C4-2B (cell line): ENCODE measurements at regions not wholly inside any gene's neighbourhood (a gene's known extent, or its start where the extent isn't known, plus 50 kb on each side); places are given as distances from the start of the nearest gene placed in this dataset.

Experiments
- ZFX ChIP-seq: fragments of 450-650 bp; IDR thresholded peaks from 2 replicates; pipeline ENCODE4 v1.6.1; 2017
- TF ChIP-seq, protein P1 (sequence below): fragments of 450-650 bp; conservative IDR thresholded peaks from 2 replicates; pipeline ENCODE4 v1.5.1; 2017; ENCODE audit warnings: mild to moderate bottlenecking

DNA sequence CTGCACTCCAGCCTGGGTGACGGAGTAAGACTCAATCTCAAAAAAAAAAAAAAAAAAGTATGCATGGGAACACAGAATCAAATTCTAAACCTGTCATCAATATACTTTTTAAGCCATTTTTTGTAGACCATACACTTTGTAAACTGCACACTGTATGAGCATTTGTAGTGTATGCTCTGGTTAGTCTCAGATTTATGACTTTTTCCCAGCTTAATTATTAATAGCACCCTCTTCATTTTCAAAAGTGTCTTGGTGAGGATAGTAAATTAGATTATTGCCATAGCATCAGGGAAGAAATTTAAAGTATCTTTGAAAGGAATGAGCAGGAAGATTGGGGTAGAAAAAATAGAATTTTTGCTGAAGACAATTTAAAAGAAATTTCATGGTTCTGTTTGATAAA is 330.8 kb upstream of the RSPO3 start:
- TF ChIP-seq, protein P1, sequence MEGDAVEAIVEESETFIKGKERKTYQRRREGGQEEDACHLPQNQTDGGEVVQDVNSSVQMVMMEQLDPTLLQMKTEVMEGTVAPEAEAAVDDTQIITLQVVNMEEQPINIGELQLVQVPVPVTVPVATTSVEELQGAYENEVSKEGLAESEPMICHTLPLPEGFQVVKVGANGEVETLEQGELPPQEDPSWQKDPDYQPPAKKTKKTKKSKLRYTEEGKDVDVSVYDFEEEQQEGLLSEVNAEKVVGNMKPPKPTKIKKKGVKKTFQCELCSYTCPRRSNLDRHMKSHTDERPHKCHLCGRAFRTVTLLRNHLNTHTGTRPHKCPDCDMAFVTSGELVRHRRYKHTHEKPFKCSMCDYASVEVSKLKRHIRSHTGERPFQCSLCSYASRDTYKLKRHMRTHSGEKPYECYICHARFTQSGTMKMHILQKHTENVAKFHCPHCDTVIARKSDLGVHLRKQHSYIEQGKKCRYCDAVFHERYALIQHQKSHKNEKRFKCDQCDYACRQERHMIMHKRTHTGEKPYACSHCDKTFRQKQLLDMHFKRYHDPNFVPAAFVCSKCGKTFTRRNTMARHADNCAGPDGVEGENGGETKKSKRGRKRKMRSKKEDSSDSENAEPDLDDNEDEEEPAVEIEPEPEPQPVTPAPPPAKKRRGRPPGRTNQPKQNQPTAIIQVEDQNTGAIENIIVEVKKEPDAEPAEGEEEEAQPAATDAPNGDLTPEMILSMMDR, result no peak
- no peak for TF ChIP-seq ZFX
